GM18526 (cell line): ENCODE measurements at regions not wholly inside any gene's neighbourhood (a gene's known extent, or its start where the extent isn't known, plus 50 kb on each side); places are given as distances from the start of the nearest gene placed in this dataset.

Source experiments
- POLR2A ChIP-seq: IDR thresholded peaks from 3 replicates; pipeline ENCODE4 v1.6.1; 2011; ENCODE audit not compliant: insufficient read length; ENCODE audit errors: extremely low read depth

GRCh38 chr12:94779485-94779884 is 129.1 kb upstream of the TMCC3 start:
- no peak for TF ChIP-seq POLR2A

- no peak for TF ChIP-seq POLR2A
These were observed 127.6 kb upstream of the TMCC3 start for GRCh38 chr12:94777936-94778335.

- TF ChIP-seq POLR2A: no peak
These were observed 125.4 kb upstream of the TMCC3 start for GRCh38 chr12:94775710-94776109.

GRCh38 chr12:94771741-94772140 is 121.4 kb upstream of the TMCC3 start:
- TF ChIP-seq POLR2A: no peak

GRCh38 chr12:94771199-94771598 is 120.8 kb upstream of the TMCC3 start:
- TF ChIP-seq POLR2A: no peak

- no peak for TF ChIP-seq POLR2A
These were observed 120.4 kb upstream of the TMCC3 start for GRCh38 chr12:94770791-94771190.

GRCh38 chr12:94769776-94770759 is 119.7 kb upstream of the TMCC3 start:
- TF ChIP-seq POLR2A: no peak

GRCh38 chr12:94769047-94769420 is 118.7 kb upstream of the TMCC3 start:
- no peak for TF ChIP-seq POLR2A

- no peak for TF ChIP-seq POLR2A
These were observed 118.2 kb upstream of the TMCC3 start for GRCh38 chr12:94768398-94769046.

GRCh38 chr12:94767956-94768355 is 117.6 kb upstream of the TMCC3 start:
- no peak for TF ChIP-seq POLR2A

GRCh38 chr12:94766397-94766796 is 116.0 kb upstream of the TMCC3 start:
- no peak for TF ChIP-seq POLR2A

GRCh38 chr12:94763462-94763861 is 113.1 kb upstream of the TMCC3 start:
- no peak for TF ChIP-seq POLR2A

GRCh38 chr12:94762943-94763342 is 112.6 kb upstream of the TMCC3 start:
- TF ChIP-seq POLR2A: no peak

GRCh38 chr12:94762259-94762942 is 112.0 kb upstream of the TMCC3 start:
- no peak for TF ChIP-seq POLR2A

- no peak for TF ChIP-seq POLR2A
These were observed 111.2 kb upstream of the TMCC3 start for GRCh38 chr12:94761559-94761958.

GRCh38 chr12:94760786-94761185 is 110.4 kb upstream of the TMCC3 start:
- TF ChIP-seq POLR2A: no peak
